ENCODE measurements at regions not wholly inside any gene's neighbourhood (a gene's known extent, or its start where the extent isn't known, plus 50 kb on each side); places are given as distances from the start of the nearest gene placed in this dataset.
"Not testable (repeated sequence)": the region's sequence is repeated elsewhere in the genome, so short reads cannot be mapped to it uniquely, and the experiment has no call there.

DNA sequence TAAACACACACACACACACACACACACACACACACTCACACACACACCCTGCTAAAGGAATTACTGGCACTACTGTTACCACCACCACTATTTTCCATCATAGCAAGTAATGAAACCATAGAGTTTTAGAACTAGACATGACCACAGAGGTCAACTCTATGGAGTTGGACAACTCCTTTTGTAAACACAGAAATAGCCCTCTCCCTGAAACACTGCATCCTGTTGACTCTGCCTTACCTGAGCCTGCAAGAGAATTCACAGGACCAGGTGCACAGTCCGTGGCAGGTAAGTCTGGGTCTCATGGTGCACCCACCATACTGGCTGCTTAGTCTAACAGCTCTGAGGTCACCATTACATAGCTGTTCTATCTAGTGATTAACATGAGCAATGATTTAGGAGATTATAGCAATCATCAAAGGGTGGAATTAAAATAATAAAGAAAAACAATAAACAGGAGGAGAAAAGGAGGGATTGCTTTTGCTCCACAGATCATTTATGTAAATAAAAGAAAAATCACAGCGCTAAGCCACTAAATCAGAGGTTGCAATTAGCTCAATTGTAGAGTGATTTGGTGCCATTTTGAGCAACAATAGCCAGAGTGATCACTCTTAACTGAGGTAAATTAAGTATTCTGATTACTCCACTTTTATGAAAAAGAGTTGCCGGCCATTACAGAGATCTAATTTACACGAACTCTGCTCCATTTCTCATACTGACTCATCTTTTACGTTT is 340.0 kb upstream of the RASGEF1B start:
- no peak for DNase-seq

DNA sequence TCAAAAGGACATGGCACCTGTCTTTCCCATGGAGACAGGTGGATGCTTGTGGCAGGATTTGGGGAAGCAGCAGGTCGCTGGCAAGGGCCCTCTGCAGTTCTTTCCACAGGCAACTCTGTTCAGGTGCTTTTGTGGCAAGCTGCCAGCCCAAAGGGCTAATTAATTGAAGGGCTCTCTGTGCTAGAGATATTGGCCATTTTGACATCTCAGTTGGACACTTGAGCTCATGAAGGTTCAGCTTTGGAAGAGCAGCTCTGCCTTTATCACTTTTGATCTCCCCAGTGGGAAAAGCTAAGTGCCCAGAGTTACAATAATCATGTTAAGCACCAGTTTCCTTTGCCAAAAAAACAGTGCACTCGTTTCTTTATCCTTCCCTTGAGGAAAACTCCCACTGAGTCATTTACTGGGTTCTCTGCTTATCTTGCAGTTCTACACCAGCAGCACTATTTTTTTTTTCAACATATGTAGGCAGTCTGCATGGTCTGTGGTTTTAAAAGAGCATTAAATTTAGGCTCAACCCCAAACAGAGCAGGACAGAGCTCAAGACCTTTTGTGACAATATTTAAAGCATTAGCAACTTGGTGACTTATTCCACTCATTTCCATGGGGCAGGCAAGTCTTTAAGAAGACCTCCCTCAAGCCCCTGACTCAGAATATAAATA is 336.4 kb upstream of the RASGEF1B start:
- DNase-seq = peak in 3 of 4 experiments; percentile 18 to 47 (median 47)

DNA sequence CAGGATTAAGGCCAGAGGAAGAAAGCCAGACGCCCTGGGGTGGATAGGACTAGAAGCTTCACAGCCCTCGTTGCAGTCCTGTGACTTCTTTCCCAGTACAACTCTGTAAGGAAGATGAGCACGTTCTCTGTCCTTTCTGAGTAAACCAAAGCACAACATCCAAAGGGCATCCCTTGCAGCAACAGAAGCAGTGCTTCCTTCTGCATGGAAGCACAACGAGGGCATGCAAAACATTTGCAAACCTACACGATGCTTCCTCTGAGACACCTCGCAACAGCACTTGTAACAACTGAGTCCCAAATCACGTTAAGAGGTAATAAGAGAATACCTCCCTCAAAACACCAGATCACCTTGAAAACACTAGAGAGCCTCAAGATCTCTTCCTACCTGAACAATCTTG is 335.7 kb upstream of the RASGEF1B start:
- DNase-seq = no peak

DNA sequence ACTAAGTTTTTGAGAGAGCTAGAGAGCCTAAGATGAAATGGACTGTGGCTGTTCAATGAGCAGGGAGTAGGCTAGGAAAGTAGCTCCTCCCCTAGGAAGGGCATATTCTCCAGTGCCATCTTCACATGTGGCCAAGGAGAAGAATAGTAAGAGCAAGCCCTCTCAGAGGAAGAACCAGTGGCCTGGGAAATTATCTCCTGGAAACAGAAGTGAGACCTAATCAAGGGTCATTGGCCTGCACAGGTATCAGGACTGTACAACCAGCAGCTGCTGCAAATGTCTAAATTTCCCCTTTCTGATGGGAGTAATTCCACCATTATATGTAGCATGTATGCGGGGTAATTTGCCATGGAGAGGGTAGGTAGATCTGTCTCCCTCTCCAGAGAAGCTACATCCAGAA is 334.8 kb upstream of the RASGEF1B start:
- DNase-seq = no peak

DNA sequence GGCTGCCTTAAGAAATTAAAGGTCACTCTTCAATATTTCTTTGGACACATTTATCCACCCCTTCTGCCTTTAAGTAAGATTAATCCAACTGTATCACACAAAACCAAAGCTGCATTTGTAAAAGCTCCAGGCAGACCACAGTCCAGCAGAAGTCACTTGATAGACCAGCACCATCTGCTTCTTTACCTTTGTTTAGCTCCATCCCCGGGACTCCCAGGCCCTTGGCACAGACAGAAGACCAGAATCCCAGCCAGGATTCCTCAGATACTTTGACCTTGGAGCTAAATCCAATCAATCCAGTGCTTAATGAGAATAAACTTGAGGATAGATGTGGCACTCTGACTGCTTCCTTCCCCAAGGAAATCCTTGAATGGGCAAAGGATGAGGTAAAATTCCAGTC is 333.1 kb upstream of the RASGEF1B start:
- no peak for DNase-seq

DNA sequence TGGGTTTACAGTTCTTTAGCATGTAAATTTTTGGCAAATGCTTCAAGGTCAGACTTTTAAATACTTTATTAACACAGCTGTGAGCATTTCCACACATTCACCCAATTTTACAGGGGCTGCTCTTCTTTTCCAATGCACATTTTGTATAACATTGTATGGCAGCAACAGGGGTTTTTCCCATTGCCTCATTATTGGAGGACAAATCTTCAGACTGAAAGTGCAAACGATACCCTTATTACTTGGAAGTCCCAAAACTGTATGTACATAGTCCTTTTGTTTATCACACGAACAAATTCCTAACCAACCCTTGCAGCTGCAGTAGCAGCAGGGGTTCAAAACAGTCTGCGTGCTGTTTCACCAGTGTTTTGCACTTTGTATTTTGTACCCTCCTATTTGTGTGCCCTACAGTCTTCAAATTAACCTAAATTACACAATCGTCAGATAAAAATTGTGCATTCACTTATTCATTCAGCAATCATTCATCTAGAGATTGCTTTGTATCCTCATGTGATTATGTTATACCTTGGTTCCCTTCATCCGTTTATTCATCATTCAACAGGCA is 330.7 kb upstream of the RASGEF1B start:
- no peak for DNase-seq

DNA sequence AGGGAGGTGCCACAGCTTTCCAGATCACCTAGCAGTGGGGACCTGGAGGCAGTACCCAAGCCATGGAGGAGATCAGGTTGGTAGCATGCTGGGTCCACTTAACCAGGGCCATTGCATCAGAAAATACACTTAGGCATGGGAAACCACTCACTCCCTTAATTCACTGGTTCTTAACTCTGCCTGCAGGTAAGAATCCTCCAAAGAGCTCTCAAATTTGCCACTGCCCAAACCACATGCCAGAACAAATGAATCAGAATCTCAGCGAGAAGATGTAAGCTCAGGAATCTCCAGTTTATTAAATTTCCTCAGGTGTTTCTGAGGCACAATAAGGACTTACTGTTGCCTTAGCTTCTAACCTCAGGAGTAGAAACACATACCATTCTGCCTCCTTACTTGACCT is 327.7 kb upstream of the RASGEF1B start:
- DNase-seq = no peak

DNA sequence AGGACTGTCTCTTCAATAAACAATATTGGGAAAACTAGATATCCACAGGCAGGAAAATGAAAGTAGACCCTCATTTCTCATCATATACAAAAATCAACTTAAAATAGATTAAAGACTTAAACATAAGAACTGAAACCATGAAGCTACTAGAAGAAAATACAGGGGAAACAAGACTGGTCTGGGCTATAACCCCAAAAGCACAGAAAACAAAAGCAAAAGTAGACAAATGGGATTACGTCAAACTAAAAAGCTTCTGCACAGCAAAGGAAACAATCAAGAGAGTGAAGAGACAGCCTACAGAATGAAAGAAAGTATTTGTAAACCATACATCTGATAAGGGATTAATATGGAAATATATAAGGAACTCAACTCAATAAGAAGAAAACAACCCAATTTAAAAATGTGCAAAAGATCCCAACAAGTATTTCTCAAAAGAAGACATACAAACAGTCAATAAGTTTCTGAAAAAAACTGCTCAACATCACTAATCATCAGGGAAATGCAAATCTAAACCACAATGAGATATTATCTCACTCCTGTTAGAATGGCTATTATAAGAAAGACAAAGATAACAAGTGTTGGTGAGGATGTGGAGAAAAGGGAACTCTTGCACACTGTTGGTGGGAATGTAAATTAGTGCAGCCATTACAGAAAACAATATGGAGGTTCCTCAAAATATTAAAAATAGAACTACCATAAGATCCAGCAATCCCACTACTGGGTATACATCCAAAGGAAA is 325.3 kb upstream of the RASGEF1B start:
- no peak for DNase-seq

DNA sequence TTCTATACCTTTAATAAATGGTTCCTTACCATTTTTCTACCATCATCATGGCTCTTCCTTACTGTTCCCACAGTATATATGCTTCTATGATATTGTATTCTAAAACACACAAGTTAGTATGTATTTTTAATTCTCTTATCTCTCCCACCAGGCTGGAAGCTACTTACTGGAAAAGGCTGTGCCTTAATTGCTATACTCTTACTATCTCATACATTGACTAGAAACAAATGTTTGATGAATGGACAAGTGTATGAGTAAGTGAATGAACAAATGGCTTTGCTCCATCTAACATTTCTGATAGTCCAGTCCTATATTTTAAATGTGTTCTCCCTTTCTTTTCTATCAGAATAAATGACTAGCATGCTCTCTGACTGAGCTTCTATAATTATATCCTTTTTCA is 320.8 kb upstream of the RASGEF1B start:
- no peak for DNase-seq

DNA sequence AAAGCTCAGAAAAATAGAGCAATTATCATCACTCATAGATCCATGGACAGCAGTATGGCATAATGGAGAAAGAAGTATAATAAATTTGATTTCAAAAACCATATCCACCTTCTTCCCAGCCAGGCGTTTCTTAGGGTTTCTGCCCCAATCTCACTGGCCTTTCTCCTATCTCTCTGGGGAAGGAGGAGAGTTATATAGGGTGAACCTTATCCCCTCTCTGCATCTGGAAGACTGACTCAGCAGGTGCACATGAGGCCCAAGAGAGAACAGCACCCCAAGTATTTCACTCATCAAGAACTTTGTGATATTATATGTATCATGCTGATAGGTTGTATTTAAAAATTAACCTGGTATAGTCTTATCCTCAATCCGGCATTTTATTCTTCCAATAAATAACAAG is 318.8 kb upstream of the RASGEF1B start:
- no peak for DNase-seq

DNA sequence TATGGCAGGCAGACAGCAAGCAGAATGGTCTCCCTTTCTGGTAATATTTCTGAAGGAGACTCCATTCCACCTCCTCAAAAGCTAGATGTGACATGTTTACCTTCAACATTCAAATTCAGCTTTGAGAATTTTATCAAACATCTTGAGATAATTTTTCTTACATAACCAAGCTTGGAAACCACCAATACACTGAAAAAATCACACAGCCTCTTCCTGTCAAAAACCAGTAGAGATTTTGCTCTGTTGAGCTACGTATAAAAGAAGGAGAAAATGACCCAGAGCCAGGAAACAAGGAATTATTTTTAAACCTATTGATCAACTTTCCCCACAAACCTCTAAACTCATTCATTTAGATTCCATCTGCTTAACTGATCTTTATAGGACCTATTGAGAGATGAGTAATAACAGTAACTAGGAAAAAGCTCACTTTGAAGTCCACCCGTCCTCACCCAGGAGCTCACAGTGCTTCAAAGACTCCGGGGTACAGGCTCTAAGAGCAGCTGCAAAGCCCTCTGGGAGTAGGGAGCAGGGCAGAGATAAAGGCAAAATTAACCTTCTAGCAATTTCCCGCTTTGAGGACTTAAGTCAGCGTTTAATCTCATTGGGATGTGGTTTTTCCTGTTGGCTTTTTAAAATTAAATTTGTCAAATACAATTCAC is 318.2 kb upstream of the RASGEF1B start:
- DNase-seq = no peak

DNA sequence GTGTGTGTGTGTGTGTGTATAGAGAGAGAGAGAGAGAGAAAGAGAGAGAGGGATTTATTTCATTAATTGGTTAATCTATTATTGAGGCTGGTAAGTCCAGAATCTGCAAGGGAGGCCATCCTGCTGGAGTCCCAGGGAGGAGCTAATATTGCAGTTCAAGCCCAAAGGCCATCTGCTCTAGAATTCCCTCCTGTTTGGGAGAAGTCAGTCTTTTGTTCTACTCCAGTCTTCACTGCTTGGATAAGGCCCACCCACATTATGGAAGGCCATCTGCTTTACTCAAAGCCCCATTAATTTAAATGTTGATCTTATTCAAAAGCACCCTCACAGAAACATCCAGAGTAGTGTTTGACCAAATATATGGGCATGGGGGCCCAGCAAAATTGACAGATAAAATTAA is 317.5 kb upstream of the RASGEF1B start:
- DNase-seq = no peak

DNA sequence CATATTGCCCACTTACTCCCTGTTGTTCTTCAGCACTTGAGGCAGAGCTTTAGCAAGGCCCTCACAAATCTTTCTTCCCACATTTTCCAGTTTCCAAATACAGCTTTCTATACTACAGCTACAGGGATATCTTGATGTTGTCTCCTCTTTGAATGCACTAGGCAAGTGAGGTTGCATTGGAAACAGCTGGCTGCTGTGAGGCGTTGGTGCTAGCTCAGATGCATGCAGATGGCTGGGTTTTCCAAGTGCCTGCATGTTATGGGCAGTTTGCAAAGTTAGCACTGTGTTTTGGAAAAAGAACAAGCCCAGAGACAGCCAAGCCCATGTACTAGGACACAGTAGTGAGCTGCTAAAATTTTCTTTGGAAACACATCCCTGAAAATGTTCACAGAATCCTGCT is 315.1 kb upstream of the RASGEF1B start:
- no peak for DNase-seq

DNA sequence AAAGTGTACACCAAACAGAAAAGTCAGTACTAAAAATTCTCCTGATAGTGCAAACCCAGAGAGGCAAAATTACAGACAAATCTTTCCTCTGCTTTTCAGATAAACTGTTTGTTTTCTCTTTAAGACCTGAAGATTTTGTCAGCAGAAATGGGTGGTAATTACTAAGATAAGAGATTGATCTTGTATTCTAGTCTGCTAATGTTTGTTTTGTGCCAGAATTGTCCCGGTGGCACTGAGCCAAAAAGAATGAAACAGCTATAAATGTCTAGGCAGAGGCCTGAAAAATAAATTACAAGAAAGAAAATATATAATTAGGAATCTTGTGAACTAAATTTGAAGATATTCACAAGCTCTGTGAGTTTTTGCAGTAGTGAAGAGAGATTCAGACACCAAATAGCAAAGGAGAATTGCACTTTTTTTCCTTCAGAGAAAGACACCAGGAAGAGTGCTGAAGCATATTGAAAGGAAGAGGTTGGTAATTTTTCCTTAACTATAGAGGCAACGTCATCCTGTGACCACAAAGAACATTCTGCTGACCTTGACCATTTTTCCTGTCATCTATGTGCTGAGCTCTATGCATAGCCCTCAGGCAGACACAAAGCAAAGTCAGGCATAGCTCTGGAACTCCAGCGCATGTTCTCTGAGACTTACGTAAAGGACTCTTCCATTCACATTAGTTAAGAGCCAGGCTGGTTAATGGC is 314.5 kb upstream of the RASGEF1B start:
- peak; percentile 40 to 70 (median 59) for DNase-seq

DNA sequence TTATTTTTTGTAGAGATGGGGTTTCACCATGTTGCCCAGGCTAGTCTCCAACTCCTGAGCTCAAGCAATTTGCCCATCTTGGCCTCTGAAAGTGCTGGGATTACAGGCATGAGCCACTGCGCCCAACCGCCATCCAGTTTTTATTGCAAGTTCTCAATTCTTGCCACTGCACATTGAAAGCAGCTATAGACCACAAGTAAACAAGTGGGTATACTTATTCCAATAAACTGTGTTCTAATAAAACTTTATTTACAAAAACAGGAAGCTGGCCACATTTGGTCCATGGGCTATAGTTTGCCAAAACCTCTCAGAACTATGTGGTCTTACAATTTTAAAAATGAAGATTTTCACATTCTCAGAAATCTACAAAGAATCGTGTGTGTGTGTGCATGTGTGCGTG is 313.6 kb upstream of the RASGEF1B start:
- DNase-seq = no peak

DNA sequence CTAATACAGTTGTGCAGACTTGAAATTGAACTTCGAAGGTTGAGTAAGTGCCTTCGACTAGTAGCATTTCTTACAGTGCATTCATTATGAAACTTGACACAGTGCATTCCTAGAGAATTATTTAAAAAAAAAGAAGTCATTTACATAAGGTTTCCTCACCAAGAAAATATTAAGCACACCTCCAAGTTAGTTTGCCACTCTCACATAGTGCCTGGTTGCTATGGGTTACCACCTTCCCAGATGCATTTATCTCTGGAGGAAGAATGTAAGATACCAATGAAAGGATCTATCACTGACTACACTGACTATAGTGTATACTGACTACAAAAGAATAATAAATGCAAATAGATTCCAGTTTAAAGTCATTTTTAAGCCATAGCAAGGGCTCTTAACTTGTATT is 311.9 kb upstream of the RASGEF1B start:
- no peak for DNase-seq

DNA sequence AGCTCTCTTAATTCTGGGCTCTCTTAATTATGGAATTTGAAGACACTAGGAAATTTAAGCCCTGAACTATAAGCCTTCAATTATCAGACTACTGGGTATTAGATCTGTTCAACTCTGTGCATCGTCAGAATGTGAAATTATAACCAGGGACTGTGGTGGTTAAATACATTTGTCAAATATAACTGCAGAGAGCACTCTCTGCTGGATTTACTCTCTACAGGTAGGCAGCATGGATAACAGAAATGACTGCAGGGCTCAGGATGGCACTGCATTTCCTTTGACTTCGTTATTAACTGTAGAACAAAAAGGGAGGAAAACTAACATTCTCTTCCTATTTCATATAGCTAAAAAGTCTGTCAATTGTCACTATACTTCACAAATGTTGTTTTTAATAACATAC is 310.1 kb upstream of the RASGEF1B start:
- no peak for DNase-seq

DNA sequence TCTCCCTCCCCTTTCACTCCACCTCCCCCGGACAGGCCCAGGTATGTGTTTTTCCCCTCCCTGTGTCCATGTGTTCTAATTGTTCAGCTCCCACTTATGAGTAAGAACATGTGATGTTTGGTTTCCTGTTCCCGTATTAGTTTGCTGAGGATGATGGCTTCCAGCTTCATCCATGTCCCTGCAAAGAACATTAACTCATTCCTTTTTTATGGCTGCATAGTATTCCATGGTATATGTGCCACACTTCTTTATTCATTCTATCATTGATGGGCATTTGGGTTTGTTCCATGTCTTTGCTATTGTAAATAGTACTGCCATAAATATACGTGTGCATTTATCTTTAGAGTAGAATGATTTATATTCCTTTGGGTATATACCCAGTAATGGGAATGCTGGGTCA is 306.0 kb upstream of the RASGEF1B start:
- not testable (repeated sequence) for DNase-seq

DNA sequence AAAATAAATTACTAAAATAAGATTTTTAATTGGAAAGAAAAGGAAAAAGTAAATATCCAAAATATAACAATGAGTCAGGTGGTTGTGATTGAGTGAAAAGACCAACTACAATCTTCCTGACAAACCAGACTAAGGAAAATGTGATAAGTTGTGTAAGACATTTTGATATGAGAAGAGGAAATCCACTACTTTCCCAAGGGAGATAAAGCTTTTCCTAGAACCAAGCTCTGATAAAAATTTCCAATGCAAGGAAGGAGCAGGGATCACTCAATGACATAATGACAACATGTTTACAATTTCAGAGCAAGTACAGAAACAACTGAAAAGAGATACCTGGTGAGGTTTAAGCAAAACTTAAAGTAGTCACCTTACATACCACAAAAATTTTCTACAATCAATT is 305.1 kb upstream of the RASGEF1B start:
- no peak for DNase-seq

DNA sequence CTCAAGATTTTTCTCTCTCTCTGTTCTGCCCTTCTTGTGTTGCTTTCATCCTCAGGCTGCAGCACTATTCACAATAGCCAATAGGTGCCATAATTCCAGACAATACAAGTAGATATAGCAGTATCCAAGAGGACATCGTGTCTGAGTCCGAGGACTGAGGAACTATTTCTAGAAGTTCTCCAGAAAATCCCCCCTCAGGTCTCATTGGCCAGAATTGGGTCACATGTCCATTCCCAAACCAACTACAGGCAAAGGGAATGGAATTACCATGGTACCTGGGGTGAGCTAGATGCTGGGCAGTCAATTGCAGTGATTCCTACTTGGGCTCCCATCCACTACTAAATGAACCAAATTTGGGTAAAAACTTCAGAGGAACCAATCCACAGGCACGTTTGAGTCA is 301.9 kb upstream of the RASGEF1B start:
- DNase-seq = no peak

DNA sequence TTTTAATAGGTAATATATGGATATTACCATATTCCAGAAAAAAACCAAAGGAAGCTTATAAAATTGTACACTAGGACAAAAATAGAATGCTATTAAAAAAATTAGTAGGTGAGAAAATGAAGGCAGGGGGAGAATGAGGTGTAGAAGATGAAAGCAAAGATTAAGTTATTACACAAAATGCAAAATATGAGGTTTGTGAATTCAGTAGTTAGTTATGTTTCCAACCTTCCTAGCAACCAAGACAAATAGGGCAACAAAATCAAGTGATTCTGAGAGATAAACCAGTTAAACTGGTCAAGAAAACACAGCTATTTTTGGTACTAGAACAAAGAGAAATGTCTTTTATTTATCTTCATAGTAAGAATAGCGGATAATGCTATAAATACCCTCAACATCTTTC is 300.0 kb upstream of the RASGEF1B start:
- no peak for DNase-seq

DNA sequence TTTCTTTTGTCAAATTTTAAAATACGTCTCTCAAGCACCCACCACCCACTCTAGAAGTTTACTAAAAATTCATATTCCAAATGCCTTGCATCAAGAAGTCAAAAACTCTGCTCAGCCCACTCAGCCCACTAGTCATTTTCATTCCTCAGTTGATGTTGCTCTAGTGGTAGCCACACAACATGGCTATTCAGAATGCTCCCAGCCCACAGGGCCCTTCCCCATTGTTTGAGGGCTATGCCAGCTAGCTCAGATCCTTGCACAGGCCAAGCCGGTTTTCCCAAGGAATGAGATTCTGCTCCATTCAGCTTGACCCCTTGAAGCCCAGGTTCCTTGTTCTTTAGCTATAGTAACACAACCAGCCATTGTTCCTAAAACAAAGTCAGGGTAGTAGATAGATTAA is 297.5 kb upstream of the RASGEF1B start:
- DNase-seq = no peak

All from suppressor macrophage (primary cell).